CD14-positive monocyte (primary cell): ENCODE measurements at regions not wholly inside any gene's neighbourhood (a gene's known extent, or its start where the extent isn't known, plus 50 kb on each side); places are given as distances from the start of the nearest gene placed in this dataset.

Source experiments
- DNase-seq, 3 donors: peaks; one replicate each; pipeline ENCODE4 v3.0.0-alpha.2; 2011 to 2022
- H2AFZ ChIP-seq: 2 replicates; pipeline ENCODE4 v1.6.0; 2012; ENCODE audit warnings: mild to moderate bottlenecking, low read depth, low read length, inconsistent platforms; ENCODE audit not compliant: insufficient read depth, poor library complexity, severe bottlenecking
- H3K27ac ChIP-seq, 2 donors: 1 replicate in 1 of 2; 2 replicates in 1 of 2; pipeline ENCODE4 v1.5.1; 2012 to 2013; ENCODE audit warnings: low read length in 2 of 2, control low read depth in 1 of 2, inconsistent platforms in 1 of 2, low read depth in 1 of 2, mild to moderate bottlenecking in 1 of 2
- H3K27me3 ChIP-seq, 2 donors: one replicate each; pipeline versions ENCODE4 v1.6.0 to v1.6.1; 2011 to 2013; ENCODE audit warnings: low read length in 2 of 2; ENCODE audit not compliant: control insufficient read depth in 2 of 2, insufficient read depth in 2 of 2
- H3K36me3 ChIP-seq, 2 donors: replicated peaks in 1 of 2; 1 replicate in 1 of 2; 2 replicates in 1 of 2; pipeline versions ENCODE4 v1.5.1 to v1.6.1; 2012 to 2013; ENCODE audit warnings: low read length in 2 of 2, control low read depth in 1 of 2, inconsistent platforms in 1 of 2, mild to moderate bottlenecking in 1 of 2; ENCODE audit not compliant: insufficient read depth in 2 of 2, control insufficient read depth in 1 of 2
- H3K4me1 ChIP-seq, 2 donors: 1 replicate in 1 of 2; 2 replicates in 1 of 2; pipeline versions ENCODE4 v1.5.1 to v1.6.1; 2012 to 2013; ENCODE audit warnings: low read length in 2 of 2, control low read depth in 1 of 2, inconsistent platforms in 1 of 2, mild to moderate bottlenecking in 1 of 2, moderate library complexity in 1 of 2; ENCODE audit not compliant: insufficient read depth in 2 of 2, control insufficient read depth in 1 of 2
- H3K4me2 ChIP-seq: replicated peaks from 2 replicates; pipeline ENCODE3; 2012; ENCODE audit warnings: low read length, moderate library complexity, mild to moderate bottlenecking; ENCODE audit not compliant: poor library complexity, severe bottlenecking; ENCODE audit errors: extremely low read depth
- H3K4me3 ChIP-seq, 3 experiments: fragments of 200-600 bp in 1 of 3; sonication (generic) in 1 of 3; replicated peaks in 1 of 3; 1 replicate in 2 of 3; 2 replicates in 1 of 3; pipeline ENCODE4 v1.5.1; 2011 to 2013; ENCODE audit warnings: low read length in 3 of 3, mild to moderate bottlenecking in 3 of 3, control low read depth in 2 of 3, low read depth in 2 of 3, inconsistent platforms in 1 of 3, moderate library complexity in 1 of 3
- H3K79me2 ChIP-seq: 2 replicates; pipeline ENCODE4 v1.6.0; 2012; ENCODE audit warnings: mild to moderate bottlenecking, control low read depth, inconsistent platforms, low read length, moderate library complexity; ENCODE audit not compliant: insufficient read depth
- H3K9ac ChIP-seq: 2 replicates; pipeline ENCODE4 v1.6.0; 2017; ENCODE audit warnings: low read length, mild to moderate bottlenecking; ENCODE audit not compliant: insufficient read depth, poor library complexity, severe bottlenecking
- H3K9me3 ChIP-seq, 2 donors: replicated peaks in 1 of 2; 1 replicate in 1 of 2; 2 replicates in 1 of 2; pipeline versions ENCODE4 v1.5.1 to v1.6.1; 2012 to 2013; ENCODE audit warnings: low read length in 2 of 2, control low read depth in 1 of 2; ENCODE audit not compliant: control insufficient read depth in 1 of 2, insufficient read depth in 1 of 2
- H4K20me1 ChIP-seq: 2 replicates; pipeline ENCODE4 v1.6.0; 2012; ENCODE audit warnings: mild to moderate bottlenecking, low read length, control low read depth, moderate library complexity; ENCODE audit not compliant: insufficient read depth
- H3K27ac Mint-ChIP-seq, 7 donors: one replicate each; pipeline ENCODE4 v1.8.0; 2020; ENCODE audit warnings: mild to moderate bottlenecking in 7 of 7, mixed read lengths in 7 of 7, moderate library complexity in 6 of 7, inconsistent platforms in 2 of 7
- H3K27me3 Mint-ChIP-seq, 3 donors: one replicate each; pipeline ENCODE4 v1.8.0; 2021 to 2022; ENCODE audit warnings: low read depth in 3 of 3, mild to moderate bottlenecking in 3 of 3, mixed read lengths in 3 of 3, moderate library complexity in 3 of 3, inconsistent platforms in 1 of 3
- H3K36me3 Mint-ChIP-seq, 2 donors: one replicate each; pipeline ENCODE4 v1.8.0; 2020; ENCODE audit warnings: mixed read lengths in 2 of 2, inconsistent platforms in 1 of 2, mild to moderate bottlenecking in 1 of 2
- H3K4me1 Mint-ChIP-seq: one replicate; pipeline ENCODE4 v1.8.0; 2020; ENCODE audit warnings: mild to moderate bottlenecking, mixed read lengths
- H3K4me3 Mint-ChIP-seq, 2 donors: one replicate each; pipeline ENCODE4 v1.8.0; 2020; ENCODE audit warnings: mild to moderate bottlenecking in 2 of 2, mixed read lengths in 2 of 2, moderate library complexity in 1 of 2
- H3K9me3 Mint-ChIP-seq, 7 donors: one replicate each; pipeline ENCODE4 v1.8.0; 2020 to 2022; ENCODE audit warnings: mixed read lengths in 7 of 7, mild to moderate bottlenecking in 6 of 7, moderate library complexity in 6 of 7, inconsistent platforms in 2 of 7
- WGBS: methylation state at CpG from one replicate; pipeline ENCODE4 v1.1.5; 2013; ENCODE audit warnings: missing lambda C conversion rate; ENCODE audit not compliant: insufficient coverage; 5-methylcytosine and 5-hydroxymethylcytosine counted together
- intact Hi-C, 2 donors: fragments of 100-400 bp; cut with micrococcal nuclease; formaldehyde crosslinking; loops; one replicate each; pipeline versions ENCODE4 v1.15.0 to v1.15.1; 2023
- TF ChIP-seq, protein P1 (sequence below): fragments of 200-600 bp; IDR thresholded peaks from one replicate; pipeline ENCODE4 v1.8.0; 2022; ENCODE audit warnings: antibody characterized with exemption, mild to moderate bottlenecking

GRCh38 chr6:156150391-156150790 lies 626.8 kb upstream of the ARID1B start:
- Histone ChIP-seq H3K79me2 (no peaks in the 10 kb centered on the region), H3K27ac (no peak overlapping the region), H3K9me3 (peaks cover 9 to 34% of the 10 kb centered on the region in 2 donors), H3K4me3 (no peak overlapping the region), H3K9ac (no peak overlapping the region), H3K4me2 (no peak overlapping the region), H3K36me3 (no peaks in the 10 kb centered on the region), H4K20me1 (no peaks in the 10 kb centered on the region), H2AFZ (no peak overlapping the region), H3K27me3 (no peaks in the 10 kb centered on the region), H3K4me1 (peaks cover 0 to 4% of the 10 kb centered on the region in 2 donors)
- no CpG with 5 or more reads among the region's 1 CpG for WGBS
- H3K27ac Mint-ChIP-seq, result no peak overlapping the region
- no peaks in the 10 kb centered on the region for H3K36me3 Mint-ChIP-seq
- no peak for DNase-seq
- peaks cover 0 to 1% (median 1%) of the 10 kb centered on the region in 3 donors for H3K27me3 Mint-ChIP-seq
- intact Hi-C loops, result no loop called here
- H3K4me3 Mint-ChIP-seq, result no peak overlapping the region
- peaks cover 11% of the 10 kb centered on the region for H3K4me1 Mint-ChIP-seq
- H3K9me3 Mint-ChIP-seq, result peaks cover 12 to 48% (median 26%) of the 10 kb centered on the region in 7 donors
- TF ChIP-seq, protein P1, sequence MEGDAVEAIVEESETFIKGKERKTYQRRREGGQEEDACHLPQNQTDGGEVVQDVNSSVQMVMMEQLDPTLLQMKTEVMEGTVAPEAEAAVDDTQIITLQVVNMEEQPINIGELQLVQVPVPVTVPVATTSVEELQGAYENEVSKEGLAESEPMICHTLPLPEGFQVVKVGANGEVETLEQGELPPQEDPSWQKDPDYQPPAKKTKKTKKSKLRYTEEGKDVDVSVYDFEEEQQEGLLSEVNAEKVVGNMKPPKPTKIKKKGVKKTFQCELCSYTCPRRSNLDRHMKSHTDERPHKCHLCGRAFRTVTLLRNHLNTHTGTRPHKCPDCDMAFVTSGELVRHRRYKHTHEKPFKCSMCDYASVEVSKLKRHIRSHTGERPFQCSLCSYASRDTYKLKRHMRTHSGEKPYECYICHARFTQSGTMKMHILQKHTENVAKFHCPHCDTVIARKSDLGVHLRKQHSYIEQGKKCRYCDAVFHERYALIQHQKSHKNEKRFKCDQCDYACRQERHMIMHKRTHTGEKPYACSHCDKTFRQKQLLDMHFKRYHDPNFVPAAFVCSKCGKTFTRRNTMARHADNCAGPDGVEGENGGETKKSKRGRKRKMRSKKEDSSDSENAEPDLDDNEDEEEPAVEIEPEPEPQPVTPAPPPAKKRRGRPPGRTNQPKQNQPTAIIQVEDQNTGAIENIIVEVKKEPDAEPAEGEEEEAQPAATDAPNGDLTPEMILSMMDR, result no peak

- peaks cover 41% of the 10 kb centered on the region in 2 donors for H3K9me3 ChIP-seq
- DNase-seq, result no peak
- no peak overlapping the region for H3K27ac Mint-ChIP-seq
- no peak overlapping the region for H3K4me3 Mint-ChIP-seq
- H3K36me3 ChIP-seq, result no peaks in the 10 kb centered on the region
- H3K27ac ChIP-seq, result no peak overlapping the region
- H3K27me3 Mint-ChIP-seq, result peaks cover 0 to 4% (median 1%) of the 10 kb centered on the region in 3 donors
- no peaks in the 10 kb centered on the region for H3K4me1 Mint-ChIP-seq
- intact Hi-C loops, result no loop called here
- no peak overlapping the region for H3K4me2 ChIP-seq
- no peaks in the 10 kb centered on the region for H4K20me1 ChIP-seq
- no peaks in the 10 kb centered on the region for H3K27me3 ChIP-seq
- no peaks in the 10 kb centered on the region for H3K79me2 ChIP-seq
- no peaks in the 10 kb centered on the region for H3K4me1 ChIP-seq
- H3K9me3 Mint-ChIP-seq, result peaks cover 13 to 60% (median 42%) of the 10 kb centered on the region in 7 donors
- no peaks in the 10 kb centered on the region for H3K36me3 Mint-ChIP-seq
- TF ChIP-seq, protein P1, result no peak
- 92% methylated on average over 5 of the region's 7 CpGs for whole genome bisulfite sequencing
- no peak overlapping the region for H2AFZ ChIP-seq
- H3K9ac ChIP-seq, result no peak overlapping the region
- no peak overlapping the region for H3K4me3 ChIP-seq
Observed at GRCh38 chr6:156146891-156147290, 630.3 kb upstream of the ARID1B start.
